Liver (tissue), 7 donors: ENCODE measurements at regions not wholly inside any gene's neighbourhood (a gene's known extent, or its start where the extent isn't known, plus 50 kb on each side); places are given as distances from the start of the nearest gene placed in this dataset.

Experiments used
- DNase-seq: peaks from one replicate; pipeline ENCODE4 v3.0.0-alpha.2; 2017; ENCODE audit warnings: low spot score
- H3K27ac ChIP-seq, 2 donors: one replicate each; pipeline ENCODE4 v1.7.0; 2013; ENCODE audit warnings: inconsistent platforms in 2 of 2, low read length in 2 of 2, control low read depth in 1 of 2, low read depth in 1 of 2, mild to moderate bottlenecking in 1 of 2
- H3K27me3 ChIP-seq, 4 donors: one replicate each; pipeline versions ENCODE4 v1.6.1 to v1.7.0; 2013; ENCODE audit warnings: low read length in 3 of 4, inconsistent platforms in 1 of 4, mild to moderate bottlenecking in 1 of 4, moderate library complexity in 1 of 4; ENCODE audit not compliant: control insufficient read depth in 4 of 4, insufficient read depth in 4 of 4
- H3K36me3 ChIP-seq, 4 donors: one replicate each; pipeline versions ENCODE4 v1.6.1 to v1.7.0; 2013; ENCODE audit warnings: low read length in 3 of 4, mild to moderate bottlenecking in 3 of 4, low read depth in 1 of 4, moderate library complexity in 1 of 4; ENCODE audit not compliant: control insufficient read depth in 4 of 4, insufficient read depth in 3 of 4
- H3K4me1 ChIP-seq, 4 donors: one replicate each; pipeline versions ENCODE4 v1.6.1 to v1.7.0; 2013; ENCODE audit warnings: low read length in 3 of 4, mild to moderate bottlenecking in 3 of 4, moderate library complexity in 1 of 4; ENCODE audit not compliant: control insufficient read depth in 4 of 4, insufficient read depth in 4 of 4
- H3K4me3 ChIP-seq, 3 donors: one replicate each; pipeline versions ENCODE4 v1.6.1 to v1.7.0; 2013; ENCODE audit warnings: low read length in 3 of 3, control low read depth in 1 of 3, low read depth in 1 of 3, mild to moderate bottlenecking in 1 of 3
- H3K9ac ChIP-seq, 2 donors: one replicate each; pipeline ENCODE4 v1.7.0; 2013; ENCODE audit warnings: low read length in 2 of 2, mild to moderate bottlenecking in 2 of 2, moderate library complexity in 2 of 2, control low read depth in 1 of 2, low read depth in 1 of 2
- H3K9me3 ChIP-seq, 4 donors: one replicate each; pipeline versions ENCODE4 v1.6.1 to v1.7.0; 2013; ENCODE audit warnings: low read length in 3 of 4; ENCODE audit not compliant: control insufficient read depth in 4 of 4
- EGR1 ChIP-seq, 2 donors: IDR thresholded peaks; 2 replicates each; pipeline ENCODE4 v1.6.1; 2016 to 2018; ENCODE audit warnings: antibody characterized with exemption in 2 of 2, low read depth in 2 of 2
- FOXA1 ChIP-seq: IDR thresholded peaks from 2 replicates; pipeline ENCODE4 v1.6.1; 2016; ENCODE audit warnings: antibody characterized with exemption
- FOXA2 ChIP-seq: IDR thresholded peaks from 2 replicates; pipeline ENCODE4 v1.6.1; 2016; ENCODE audit warnings: antibody characterized with exemption
- GABPA ChIP-seq, 2 donors: IDR thresholded peaks in 1 of 2; conservative IDR thresholded peaks in 1 of 2; 2 replicates each; pipeline ENCODE4 v1.6.1; 2016; ENCODE audit warnings: antibody characterized with exemption in 2 of 2, mild to moderate bottlenecking in 1 of 2, moderate library complexity in 1 of 2
- HNF4A ChIP-seq, 2 donors: conservative IDR thresholded peaks; 2 replicates each; pipeline ENCODE4 v1.6.1; 2016; ENCODE audit warnings: antibody characterized with exemption in 2 of 2, mild to moderate bottlenecking in 2 of 2
- JUND ChIP-seq, 2 donors: IDR thresholded peaks; 2 replicates each; pipeline ENCODE4 v1.6.1; 2016; ENCODE audit warnings: antibody characterized with exemption in 2 of 2
- NR2F2 ChIP-seq: IDR thresholded peaks from 2 replicates; pipeline ENCODE4 v1.6.1; 2016; ENCODE audit warnings: antibody characterized with exemption
- SP1 ChIP-seq: IDR thresholded peaks from 2 replicates; pipeline ENCODE4 v1.6.1; 2018; ENCODE audit warnings: antibody characterized with exemption, mild to moderate bottlenecking
- TAF1 ChIP-seq: conservative IDR thresholded peaks from 2 replicates; pipeline ENCODE4 v1.6.1; 2016; ENCODE audit warnings: antibody characterized with exemption, mild to moderate bottlenecking
- YY1 ChIP-seq: IDR thresholded peaks from 2 replicates; pipeline ENCODE4 v1.6.1; 2016; ENCODE audit warnings: antibody characterized with exemption, mild to moderate bottlenecking
- TF ChIP-seq, protein P1 (sequence below): IDR thresholded peaks from 2 replicates; pipeline ENCODE4 v1.6.1; 2016; ENCODE audit warnings: antibody characterized with exemption
- TF ChIP-seq, protein P2 (sequence below): IDR thresholded peaks from 2 replicates; pipeline ENCODE4 v1.6.1; 2016; ENCODE audit warnings: antibody characterized with exemption
- TF ChIP-seq, protein P3 (sequence below): fragments of 150-350 bp; IDR thresholded peaks from 2 replicates; pipeline ENCODE4 v1.5.1; 2017; ENCODE audit warnings: improper control_type of control experiment, low read depth, low read length; ENCODE audit not compliant: missing input control
- TF ChIP-seq, protein P4 (sequence below): IDR thresholded peaks from 2 replicates; pipeline ENCODE4 v1.6.1; 2016; ENCODE audit warnings: antibody characterized with exemption, mild to moderate bottlenecking
- donor health status: healthy.
- donor health status: healthy.
- donor health status: healthy.
- donor health status: healthy.

DNA sequence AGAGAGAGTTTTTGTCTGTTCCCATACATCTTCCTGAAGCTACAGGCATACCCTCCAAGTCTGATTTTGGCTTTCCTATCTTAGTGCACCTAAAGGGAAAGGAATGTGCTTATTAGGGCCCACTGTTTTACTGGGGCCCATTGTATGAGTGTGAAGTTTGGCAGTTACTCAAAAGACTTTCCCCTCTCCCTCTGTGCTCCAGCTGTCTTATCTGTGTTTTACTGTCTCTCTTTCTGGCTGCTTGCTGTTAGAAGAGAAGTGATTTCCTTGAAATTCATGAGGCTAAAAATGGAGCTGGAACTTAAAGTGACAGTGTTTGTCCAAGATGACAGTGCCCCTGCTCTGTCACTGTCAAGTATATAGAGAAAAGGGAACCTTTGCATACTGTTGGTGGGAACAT is 436.2 kb downstream of the OCA2 start (continued):
- TF ChIP-seq, protein P1, sequence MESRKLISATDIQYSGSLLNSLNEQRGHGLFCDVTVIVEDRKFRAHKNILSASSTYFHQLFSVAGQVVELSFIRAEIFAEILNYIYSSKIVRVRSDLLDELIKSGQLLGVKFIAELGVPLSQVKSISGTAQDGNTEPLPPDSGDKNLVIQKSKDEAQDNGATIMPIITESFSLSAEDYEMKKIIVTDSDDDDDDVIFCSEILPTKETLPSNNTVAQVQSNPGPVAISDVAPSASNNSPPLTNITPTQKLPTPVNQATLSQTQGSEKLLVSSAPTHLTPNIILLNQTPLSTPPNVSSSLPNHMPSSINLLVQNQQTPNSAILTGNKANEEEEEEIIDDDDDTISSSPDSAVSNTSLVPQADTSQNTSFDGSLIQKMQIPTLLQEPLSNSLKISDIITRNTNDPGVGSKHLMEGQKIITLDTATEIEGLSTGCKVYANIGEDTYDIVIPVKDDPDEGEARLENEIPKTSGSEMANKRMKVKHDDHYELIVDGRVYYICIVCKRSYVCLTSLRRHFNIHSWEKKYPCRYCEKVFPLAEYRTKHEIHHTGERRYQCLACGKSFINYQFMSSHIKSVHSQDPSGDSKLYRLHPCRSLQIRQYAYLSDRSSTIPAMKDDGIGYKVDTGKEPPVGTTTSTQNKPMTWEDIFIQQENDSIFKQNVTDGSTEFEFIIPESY = no peak
- TF ChIP-seq NR2F2 = no peak
- TF ChIP-seq TAF1 = no peak
- TF ChIP-seq GABPA (IDR thresholded peaks at IDR 0.05 in 1 of 2, conservative IDR thresholded peaks at IDR 0.05 in 1 of 2) = no peak

DNA sequence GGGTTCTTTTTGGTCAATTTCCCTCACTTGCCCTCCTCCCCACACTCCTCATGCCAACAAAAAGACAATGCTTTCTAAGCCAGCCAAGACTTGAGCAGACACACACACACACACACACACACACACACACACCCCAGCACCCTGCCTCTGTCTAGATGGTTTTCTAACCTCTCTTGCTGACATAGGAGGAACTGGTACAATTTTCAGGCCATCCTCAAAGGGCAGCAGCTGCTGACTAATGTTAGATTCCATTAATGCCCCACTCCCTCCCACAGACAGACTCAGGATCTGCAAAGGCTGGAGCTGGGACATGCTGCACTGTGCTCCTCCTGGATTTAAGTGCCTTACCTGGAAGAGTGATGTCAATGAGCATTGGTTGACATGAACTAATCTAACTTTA is 438.4 kb downstream of the OCA2 start:
- Histone ChIP-seq H3K27ac (no peak overlapping the region), H3K9me3 (peaks cover 0 to 5% (median 0%) of the 10 kb centered on the region in 4 donors), H3K4me3 (no peak overlapping the region), H3K4me1 (no peaks in the 10 kb centered on the region), H3K27me3 (no peaks in the 10 kb centered on the region), H3K9ac (no peak overlapping the region), H3K36me3 (no peaks in the 10 kb centered on the region)
- DNase-seq = no peak
- no peak for TF ChIP-seq GABPA (IDR thresholded peaks at IDR 0.05 in 1 of 2, conservative IDR thresholded peaks at IDR 0.05 in 1 of 2)
- TF ChIP-seq, protein P2, sequence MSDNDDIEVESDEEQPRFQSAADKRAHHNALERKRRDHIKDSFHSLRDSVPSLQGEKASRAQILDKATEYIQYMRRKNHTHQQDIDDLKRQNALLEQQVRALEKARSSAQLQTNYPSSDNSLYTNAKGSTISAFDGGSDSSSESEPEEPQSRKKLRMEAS = no peak
- no peak for TF ChIP-seq YY1
- TF ChIP-seq, protein P3, sequence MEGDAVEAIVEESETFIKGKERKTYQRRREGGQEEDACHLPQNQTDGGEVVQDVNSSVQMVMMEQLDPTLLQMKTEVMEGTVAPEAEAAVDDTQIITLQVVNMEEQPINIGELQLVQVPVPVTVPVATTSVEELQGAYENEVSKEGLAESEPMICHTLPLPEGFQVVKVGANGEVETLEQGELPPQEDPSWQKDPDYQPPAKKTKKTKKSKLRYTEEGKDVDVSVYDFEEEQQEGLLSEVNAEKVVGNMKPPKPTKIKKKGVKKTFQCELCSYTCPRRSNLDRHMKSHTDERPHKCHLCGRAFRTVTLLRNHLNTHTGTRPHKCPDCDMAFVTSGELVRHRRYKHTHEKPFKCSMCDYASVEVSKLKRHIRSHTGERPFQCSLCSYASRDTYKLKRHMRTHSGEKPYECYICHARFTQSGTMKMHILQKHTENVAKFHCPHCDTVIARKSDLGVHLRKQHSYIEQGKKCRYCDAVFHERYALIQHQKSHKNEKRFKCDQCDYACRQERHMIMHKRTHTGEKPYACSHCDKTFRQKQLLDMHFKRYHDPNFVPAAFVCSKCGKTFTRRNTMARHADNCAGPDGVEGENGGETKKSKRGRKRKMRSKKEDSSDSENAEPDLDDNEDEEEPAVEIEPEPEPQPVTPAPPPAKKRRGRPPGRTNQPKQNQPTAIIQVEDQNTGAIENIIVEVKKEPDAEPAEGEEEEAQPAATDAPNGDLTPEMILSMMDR = no peak
- TF ChIP-seq TAF1 = no peak
- TF ChIP-seq EGR1 (IDR thresholded peaks at IDR 0.05; ENCODE audit: low read depth in 2 of 2) = no peak
- no peak for TF ChIP-seq NR2F2
- TF ChIP-seq SP1 = no peak
- TF ChIP-seq FOXA2 = no peak
- TF ChIP-seq HNF4A (conservative IDR thresholded peaks at IDR 0.05) = no peak
- TF ChIP-seq, protein P4, sequence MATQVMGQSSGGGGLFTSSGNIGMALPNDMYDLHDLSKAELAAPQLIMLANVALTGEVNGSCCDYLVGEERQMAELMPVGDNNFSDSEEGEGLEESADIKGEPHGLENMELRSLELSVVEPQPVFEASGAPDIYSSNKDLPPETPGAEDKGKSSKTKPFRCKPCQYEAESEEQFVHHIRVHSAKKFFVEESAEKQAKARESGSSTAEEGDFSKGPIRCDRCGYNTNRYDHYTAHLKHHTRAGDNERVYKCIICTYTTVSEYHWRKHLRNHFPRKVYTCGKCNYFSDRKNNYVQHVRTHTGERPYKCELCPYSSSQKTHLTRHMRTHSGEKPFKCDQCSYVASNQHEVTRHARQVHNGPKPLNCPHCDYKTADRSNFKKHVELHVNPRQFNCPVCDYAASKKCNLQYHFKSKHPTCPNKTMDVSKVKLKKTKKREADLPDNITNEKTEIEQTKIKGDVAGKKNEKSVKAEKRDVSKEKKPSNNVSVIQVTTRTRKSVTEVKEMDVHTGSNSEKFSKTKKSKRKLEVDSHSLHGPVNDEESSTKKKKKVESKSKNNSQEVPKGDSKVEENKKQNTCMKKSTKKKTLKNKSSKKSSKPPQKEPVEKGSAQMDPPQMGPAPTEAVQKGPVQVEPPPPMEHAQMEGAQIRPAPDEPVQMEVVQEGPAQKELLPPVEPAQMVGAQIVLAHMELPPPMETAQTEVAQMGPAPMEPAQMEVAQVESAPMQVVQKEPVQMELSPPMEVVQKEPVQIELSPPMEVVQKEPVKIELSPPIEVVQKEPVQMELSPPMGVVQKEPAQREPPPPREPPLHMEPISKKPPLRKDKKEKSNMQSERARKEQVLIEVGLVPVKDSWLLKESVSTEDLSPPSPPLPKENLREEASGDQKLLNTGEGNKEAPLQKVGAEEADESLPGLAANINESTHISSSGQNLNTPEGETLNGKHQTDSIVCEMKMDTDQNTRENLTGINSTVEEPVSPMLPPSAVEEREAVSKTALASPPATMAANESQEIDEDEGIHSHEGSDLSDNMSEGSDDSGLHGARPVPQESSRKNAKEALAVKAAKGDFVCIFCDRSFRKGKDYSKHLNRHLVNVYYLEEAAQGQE = no peak
- TF ChIP-seq JUND (IDR thresholded peaks at IDR 0.05) = no peak
- TF ChIP-seq, protein P1 = no peak
- no peak for TF ChIP-seq FOXA1
